Effector CD4-positive, alpha-beta T cell (primary cell): ENCODE measurements at regions not wholly inside any gene's neighbourhood (a gene's known extent, or its start where the extent isn't known, plus 50 kb on each side); places are given as distances from the start of the nearest gene placed in this dataset.
"Not testable (repeated sequence)": the region's sequence is repeated elsewhere in the genome, so short reads cannot be mapped to it uniquely, and the experiment has no call there.

Source experiments
- DNase-seq: peaks from one replicate; pipeline ENCODE4 v3.0.0-alpha.2; 2020

DNA sequence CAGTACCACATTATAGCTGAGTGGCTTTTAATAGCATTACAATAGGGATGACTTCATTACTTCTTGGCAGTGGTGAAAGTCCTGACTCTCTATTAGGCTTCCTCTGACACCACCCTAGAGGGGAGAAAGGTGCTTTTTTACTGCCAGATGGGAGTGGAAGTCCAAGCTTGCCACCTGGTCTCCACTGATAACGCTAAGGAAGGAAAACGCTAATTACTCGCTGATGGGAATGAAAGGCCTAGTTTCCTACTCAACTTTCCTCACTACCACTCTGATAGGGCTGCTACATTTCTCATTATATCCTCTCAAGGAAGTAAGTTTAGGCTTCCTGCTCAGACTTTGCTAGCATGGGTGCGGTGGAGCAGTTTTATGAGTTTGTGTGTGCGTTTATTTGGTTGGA, 62.3 kb upstream of the PAGE3 start:
- no peak for DNase-seq

- no peak for DNase-seq
These were observed 70.6 kb upstream of the PAGE3 start for GRCh38 chrX:55335296-55335695.

DNA sequence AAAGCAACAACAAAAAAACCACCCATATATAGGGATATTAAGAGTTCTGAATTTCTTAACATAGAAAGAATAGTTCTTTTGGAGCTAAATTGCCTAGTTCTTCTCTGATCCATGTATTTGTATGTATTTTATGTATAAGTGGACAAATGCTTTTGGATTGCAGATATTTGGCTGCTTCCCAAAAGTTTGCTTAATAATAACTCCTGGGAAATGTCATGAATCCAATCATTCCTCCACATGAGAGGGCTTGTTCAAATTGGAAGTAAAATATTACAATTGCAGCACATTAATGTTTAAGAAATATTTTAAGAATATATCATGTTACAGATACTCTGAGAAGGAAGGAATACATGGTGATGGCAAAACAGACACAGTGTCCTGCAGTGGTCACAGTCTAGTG, 71.5 kb upstream of the PAGE3 start:
- DNase-seq = no peak

- DNase-seq = no peak
These were observed 76.2 kb upstream of the PAGE3 start for GRCh38 chrX:55340896-55341433.

GRCh38 chrX:55342533-55343501, 78.1 kb upstream of the PAGE3 start:
- DNase-seq = peak; percentile 9

DNA sequence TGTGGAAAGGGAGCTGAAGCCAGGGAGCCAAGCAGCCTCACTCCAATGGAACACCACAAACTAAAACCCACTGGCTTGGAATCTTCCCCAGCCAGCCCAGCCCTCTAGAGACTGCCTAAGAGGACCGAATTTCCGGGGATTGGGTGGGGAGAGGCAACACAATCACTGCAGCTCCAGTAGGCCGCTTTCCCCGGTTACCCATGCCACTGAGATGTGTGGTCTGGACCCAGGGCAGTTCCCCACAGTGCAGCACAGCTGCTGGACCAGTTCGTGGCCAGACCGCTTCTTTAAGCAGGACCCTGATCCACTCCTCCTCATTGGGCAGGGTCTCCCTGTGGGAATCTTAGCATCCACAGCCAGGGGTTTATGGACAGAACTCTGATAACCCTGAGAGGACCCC, 91.9 kb upstream of the PAGE3 start:
- DNase-seq = no peak

GRCh38 chrX:55357236-55357635, 92.5 kb upstream of the PAGE3 start:
- DNase-seq = no peak

DNA sequence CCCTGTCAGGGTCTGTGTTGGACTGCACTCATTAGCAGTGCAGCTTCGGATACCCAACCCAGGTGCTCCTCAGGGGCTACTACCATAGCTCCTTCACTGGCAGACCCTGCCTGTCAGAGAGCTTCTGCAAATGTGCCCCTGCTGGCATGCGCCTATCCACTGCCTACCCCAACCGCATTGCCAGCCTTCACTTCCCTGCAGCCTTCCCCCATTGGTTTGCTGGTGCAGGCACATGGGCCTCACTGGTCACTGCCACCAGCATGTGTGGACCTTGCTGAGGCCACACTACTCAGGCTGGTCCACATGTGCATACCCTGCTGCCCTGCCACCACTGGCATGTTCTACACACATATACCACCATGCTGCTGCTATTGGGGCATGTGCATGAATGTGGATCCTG, 72.5 kb upstream of the MAGEH1 start:
- no peak for DNase-seq

GRCh38 chrX:55389376-55389775, 62.6 kb upstream of the MAGEH1 start:
- DNase-seq = no peak

DNA sequence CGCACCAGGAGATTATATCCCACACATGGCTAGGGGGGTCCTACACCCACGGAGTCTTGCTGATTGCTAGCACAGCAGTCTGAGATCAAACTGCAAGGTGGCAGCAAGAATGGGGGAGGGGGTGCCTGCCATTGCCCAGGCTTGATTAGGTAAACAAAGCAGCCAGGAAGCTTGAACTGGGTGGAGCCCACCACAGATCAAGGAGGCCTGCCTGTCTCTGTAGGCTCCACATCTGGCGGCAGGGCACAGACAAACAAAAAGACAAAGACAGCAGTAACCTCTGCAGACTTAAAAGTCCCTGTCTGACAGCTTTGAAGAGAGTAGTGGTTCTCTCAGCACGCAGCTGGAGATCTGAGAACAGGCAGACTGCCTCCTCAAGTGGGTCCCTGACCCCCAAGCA, 55.1 kb upstream of the MAGEH1 start:
- not testable (repeated sequence) for DNase-seq
